Loucy (cell line): ENCODE measurements at regions not wholly inside any gene's neighbourhood (a gene's known extent, or its start where the extent isn't known, plus 50 kb on each side); places are given as distances from the start of the nearest gene placed in this dataset.

Experiments
- H2AFZ ChIP-seq: fragments of 200-600 bp; sonication (generic); 2 replicates; pipeline ENCODE4 v1.6.0; 2016; ENCODE audit warnings: antibody characterized with exemption, mild to moderate bottlenecking, low read length, moderate library complexity
- H3F3A ChIP-seq: fragments of 200-600 bp; 2 replicates; pipeline ENCODE4 v1.6.0; 2016; ENCODE audit warnings: antibody characterized with exemption, low read depth, mild to moderate bottlenecking
- H3K27me3 ChIP-seq: fragments of 200-600 bp; sonication (generic); 2 replicates; pipeline ENCODE4 v1.6.1; 2014; ENCODE audit warnings: low read length, mild to moderate bottlenecking; ENCODE audit not compliant: insufficient read depth, poor library complexity, severe bottlenecking
- H3K36me3 ChIP-seq: fragments of 200-600 bp; sonication (generic); 2 replicates; pipeline ENCODE4 v1.6.1; 2016; ENCODE audit warnings: low read length; ENCODE audit not compliant: insufficient read depth
- H3K4me1 ChIP-seq: fragments of 200-600 bp; sonication (generic); 2 replicates; pipeline ENCODE4 v1.5.1; 2014; ENCODE audit warnings: low read length, mild to moderate bottlenecking; ENCODE audit not compliant: insufficient read depth, poor library complexity, severe bottlenecking
- H3K4me2 ChIP-seq: fragments of 200-600 bp; sonication (generic); 2 replicates; pipeline ENCODE4 v1.6.0; 2014; ENCODE audit warnings: antibody characterized with exemption, low read length, low read depth, mild to moderate bottlenecking; ENCODE audit not compliant: poor library complexity, severe bottlenecking
- H3K4me3 ChIP-seq: fragments of 200-600 bp; sonication (generic); 2 replicates; pipeline ENCODE4 v1.5.1; 2014; ENCODE audit warnings: low read length, mild to moderate bottlenecking, mixed read lengths; ENCODE audit not compliant: poor library complexity, severe bottlenecking
- H3K79me2 ChIP-seq: fragments of 200-600 bp; sonication (generic); 2 replicates; pipeline ENCODE4 v1.6.1; 2014; ENCODE audit warnings: low read length; ENCODE audit not compliant: insufficient read depth
- H3K9ac ChIP-seq: fragments of 200-600 bp; sonication (generic); 2 replicates; pipeline ENCODE4 v1.6.0; 2014; ENCODE audit warnings: mild to moderate bottlenecking, low read depth, low read length, moderate library complexity; ENCODE audit not compliant: poor library complexity, severe bottlenecking
- H3K9me2 ChIP-seq: fragments of 200-600 bp; sonication (generic); replicated peaks from 2 replicates; pipeline ENCODE4 v1.6.1; 2016; ENCODE audit warnings: low read depth, low read length, mixed read lengths
- H3K9me3 ChIP-seq: fragments of 200-600 bp; sonication (generic); 2 replicates; pipeline ENCODE4 v1.6.1; 2014; ENCODE audit warnings: mild to moderate bottlenecking, antibody characterized with exemption, low read length, low read depth; ENCODE audit not compliant: insufficient read depth
- H4K20me1 ChIP-seq: fragments of 200-600 bp; sonication (generic); 2 replicates; pipeline ENCODE4 v1.6.0; 2014; ENCODE audit warnings: antibody characterized with exemption, low read length, mild to moderate bottlenecking; ENCODE audit not compliant: insufficient read depth, poor library complexity, severe bottlenecking
- CTCF ChIP-seq: fragments of 200-600 bp; sonication (generic); conservative IDR thresholded peaks from 2 replicates; pipeline ENCODE4 v1.5.1; 2014; ENCODE audit warnings: mild to moderate bottlenecking, antibody characterized with exemption, low read length
- EZH2phosphoT487 ChIP-seq: fragments of 200-600 bp; IDR thresholded peaks from 2 replicates; pipeline ENCODE4 v1.6.1; 2018; ENCODE audit warnings: antibody characterized with exemption, mild to moderate bottlenecking, moderate library complexity, borderline replicate concordance

GRCh38 chr1:213324859-213325258 is 273.8 kb downstream of the RPS6KC1 start:
- Histone ChIP-seq H3K9ac (no peak overlapping the region), H3K4me3 (no peak overlapping the region), H3K4me2 (no peak overlapping the region), H2AFZ (no peak overlapping the region), H3K9me3 (no peaks in the 10 kb centered on the region), H3K27me3 (no peaks in the 10 kb centered on the region), H3K9me2 (no peaks in the 10 kb centered on the region), H3K36me3 (no peaks in the 10 kb centered on the region), H3K4me1 (no peaks in the 10 kb centered on the region), H3F3A (no peaks in the 10 kb centered on the region), H3K79me2 (no peaks in the 10 kb centered on the region), H4K20me1 (no peaks in the 10 kb centered on the region)
- no peak for TF ChIP-seq CTCF
- TF ChIP-seq EZH2phosphoT487: no peak

- Histone ChIP-seq H3K9ac (no peak overlapping the region), H3K9me2 (no peaks in the 10 kb centered on the region), H2AFZ (no peak overlapping the region), H3K27me3 (no peaks in the 10 kb centered on the region), H3K9me3 (no peaks in the 10 kb centered on the region), H3K4me1 (no peaks in the 10 kb centered on the region), H3K4me3 (no peak overlapping the region), H3F3A (no peaks in the 10 kb centered on the region), H3K79me2 (no peaks in the 10 kb centered on the region), H3K36me3 (no peaks in the 10 kb centered on the region), H4K20me1 (no peaks in the 10 kb centered on the region), H3K4me2 (no peak overlapping the region)
- TF ChIP-seq EZH2phosphoT487 (no peak), CTCF (no peak)
These were observed 274.4 kb downstream of the RPS6KC1 start for GRCh38 chr1:213325482-213325881.

GRCh38 chr1:213326281-213327016 is 275.4 kb downstream of the RPS6KC1 start:
- Histone ChIP-seq H3K9me2 (no peaks in the 10 kb centered on the region), H3K36me3 (no peaks in the 10 kb centered on the region), H3F3A (no peaks in the 10 kb centered on the region), H2AFZ (no peak overlapping the region), H3K9ac (no peak overlapping the region), H3K9me3 (no peaks in the 10 kb centered on the region), H4K20me1 (no peaks in the 10 kb centered on the region), H3K27me3 (no peaks in the 10 kb centered on the region), H3K4me3 (no peak overlapping the region), H3K79me2 (no peaks in the 10 kb centered on the region), H3K4me2 (no peak overlapping the region), H3K4me1 (no peaks in the 10 kb centered on the region)
- TF ChIP-seq EZH2phosphoT487 (no peak), CTCF (no peak)
